ENCODE measurements at regions not wholly inside any gene's neighbourhood (a gene's known extent, or its start where the extent isn't known, plus 50 kb on each side); places are given as distances from the start of the nearest gene placed in this dataset.

GRCh38 chr1:55632906-55633305 is 417.7 kb upstream of the USP24 start:
- no peak for DNase-seq (ENCODE audit: extremely low read depth, low read depth)
- TF ChIP-seq CTCF (IDR thresholded peaks at IDR 0.05; ENCODE audit: low read depth, low read length, missing control alignments) = no peak
- H3K4me3 ChIP-seq (replicated peaks; ENCODE audit: low read depth, low read length) = no peak overlapping the region

DNA sequence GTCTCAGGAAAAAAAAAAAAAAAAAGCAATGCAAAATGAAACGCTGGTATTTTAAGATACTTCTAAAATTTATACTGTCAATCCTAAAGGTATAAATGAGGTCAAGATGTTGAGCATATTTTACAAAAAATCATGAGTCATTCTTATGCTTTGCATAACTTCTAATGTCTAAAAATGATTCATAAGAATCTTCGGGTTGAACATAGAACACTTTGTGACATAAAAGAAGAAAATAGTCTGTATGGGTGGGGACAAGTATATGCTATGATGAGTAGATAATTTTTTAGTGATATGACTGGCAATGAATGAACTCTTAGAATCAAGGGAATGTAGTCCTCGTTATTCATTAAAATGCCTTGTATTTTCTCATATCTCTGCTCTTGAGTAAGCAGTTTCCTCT is 416.9 kb upstream of the USP24 start:
- no peak for TF ChIP-seq CTCF (IDR thresholded peaks at IDR 0.05; ENCODE audit: low read depth, low read length, missing control alignments)
- H3K4me3 ChIP-seq (replicated peaks; ENCODE audit: low read depth, low read length) = no peak overlapping the region
- no peak for DNase-seq (ENCODE audit: extremely low read depth, low read depth)

DNA sequence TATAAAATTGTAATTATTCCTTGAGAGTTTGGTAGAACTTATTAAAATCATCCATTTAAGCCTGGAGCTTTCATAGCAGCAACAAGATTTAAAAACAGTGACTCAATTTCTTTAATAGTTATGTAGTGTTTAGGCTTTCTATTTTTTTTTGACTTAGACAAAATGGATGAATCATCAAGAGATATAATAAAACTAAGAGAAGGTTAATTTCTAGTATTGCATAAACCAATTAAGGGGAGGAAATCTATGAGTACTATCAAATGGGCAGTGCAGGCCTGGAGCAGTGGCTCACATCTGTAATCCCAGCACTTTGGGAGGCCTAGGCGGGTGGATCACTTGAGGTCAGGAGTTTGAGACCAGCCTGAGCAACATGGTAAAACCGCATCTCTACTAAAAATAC is 416.3 kb upstream of the USP24 start:
- no peak for TF ChIP-seq CTCF (IDR thresholded peaks at IDR 0.05; ENCODE audit: low read depth, low read length, missing control alignments)
- no peak for DNase-seq (ENCODE audit: extremely low read depth, low read depth)
- no peak overlapping the region for H3K4me3 ChIP-seq (replicated peaks; ENCODE audit: low read depth, low read length)

DNA sequence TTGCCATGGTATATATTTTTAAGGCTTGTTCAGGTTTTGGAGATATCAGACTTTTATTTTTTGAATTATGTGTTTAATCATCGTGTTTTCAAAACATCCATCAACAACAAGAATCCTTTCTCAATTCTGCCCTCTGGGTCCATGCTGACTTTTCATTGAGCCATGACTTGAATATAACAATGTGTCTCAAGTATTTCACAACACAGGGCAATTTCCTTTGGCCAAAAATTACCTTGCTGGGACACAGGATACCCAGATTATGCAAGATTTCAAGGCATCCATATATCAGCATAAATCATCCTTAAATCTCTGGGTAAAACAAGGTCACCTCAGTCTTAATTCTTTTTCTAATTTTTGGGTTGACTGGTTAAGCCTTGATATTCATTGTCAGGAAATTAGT is 411.2 kb upstream of the USP24 start:
- no peak for TF ChIP-seq CTCF (IDR thresholded peaks at IDR 0.05; ENCODE audit: low read depth, low read length, missing control alignments)
- no peak for DNase-seq (ENCODE audit: extremely low read depth, low read depth)
- no peak overlapping the region for H3K4me3 ChIP-seq (replicated peaks; ENCODE audit: low read depth, low read length)

- H3K4me3 ChIP-seq (replicated peaks; ENCODE audit: low read depth, low read length) = no peak overlapping the region
- no peak for DNase-seq (ENCODE audit: extremely low read depth, low read depth)
- TF ChIP-seq CTCF (IDR thresholded peaks at IDR 0.05; ENCODE audit: low read depth, low read length, missing control alignments) = no peak
Measured at GRCh38 chr1:55624766-55625165, 409.6 kb upstream of the USP24 start.

DNA sequence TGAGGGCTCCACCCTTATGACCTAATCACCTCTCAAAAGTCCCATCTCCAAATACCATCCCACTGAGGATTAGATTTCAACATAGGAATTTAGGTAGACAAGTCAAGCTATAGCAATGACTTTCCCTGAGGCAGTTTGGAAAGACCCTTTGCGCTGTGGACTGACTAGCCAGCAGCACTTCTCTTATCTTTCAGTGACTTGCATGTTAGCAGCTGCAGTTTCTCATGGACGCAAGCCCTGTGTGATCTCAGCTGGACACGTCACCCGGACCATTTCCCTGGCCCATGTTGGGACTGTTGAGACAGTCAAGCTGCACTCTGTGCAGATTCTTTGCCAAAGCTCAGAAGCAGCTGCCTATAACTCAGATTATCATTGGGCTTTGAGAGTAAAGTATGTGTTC is 408.1 kb upstream of the USP24 start:
- no peak for DNase-seq (ENCODE audit: extremely low read depth, low read depth)
- no peak overlapping the region for H3K4me3 ChIP-seq (replicated peaks; ENCODE audit: low read depth, low read length)
- no peak for TF ChIP-seq CTCF (IDR thresholded peaks at IDR 0.05; ENCODE audit: low read depth, low read length, missing control alignments)

- no peak for DNase-seq (ENCODE audit: extremely low read depth, low read depth)
- no peak for TF ChIP-seq CTCF (IDR thresholded peaks at IDR 0.05; ENCODE audit: low read depth, low read length, missing control alignments)
- H3K4me3 ChIP-seq (replicated peaks; ENCODE audit: low read depth, low read length) = no peak overlapping the region
Measured at GRCh38 chr1:55622074-55622473, 406.9 kb upstream of the USP24 start.

All from HFF-Myc (cell line).